Tibial nerve (tissue), 4 donors: ENCODE measurements at regions not wholly inside any gene's neighbourhood (a gene's known extent, or its start where the extent isn't known, plus 50 kb on each side); places are given as distances from the start of the nearest gene placed in this dataset.

Experiments used
- DNase-seq, 2 donors: peaks; one replicate each; pipeline ENCODE4 v3.0.0-alpha.2; 2019; ENCODE audit warnings: low spot score in 2 of 2
- H3K27ac ChIP-seq, 4 donors: fragments of 200-600 bp; sonication (generic) in 3 of 4; one replicate each; pipeline ENCODE4 v1.5.1; 2017 to 2019; ENCODE audit warnings: mild to moderate bottlenecking in 1 of 4
- H3K27me3 ChIP-seq, 2 donors: fragments of 200-600 bp; sonication (generic) in 1 of 2; one replicate each; pipeline versions ENCODE4 v1.5.1 to v1.6.0; 2017 to 2019
- H3K36me3 ChIP-seq, 3 donors: fragments of 200-600 bp; sonication (generic); one replicate each; pipeline ENCODE4 v1.5.1; 2018 to 2019
- H3K4me1 ChIP-seq, 4 donors: fragments of 200-600 bp; sonication (generic) in 3 of 4; one replicate each; pipeline ENCODE4 v1.5.1; 2017 to 2019
- H3K4me3 ChIP-seq, 4 donors: fragments of 200-600 bp; sonication (generic) in 3 of 4; one replicate each; pipeline ENCODE4 v1.5.1; 2017 to 2019; ENCODE audit warnings: mild to moderate bottlenecking in 1 of 4, moderate library complexity in 1 of 4
- H3K9me3 ChIP-seq, 4 donors: fragments of 200-600 bp; sonication (generic) in 3 of 4; one replicate each; pipeline ENCODE4 v1.5.1; 2017 to 2019
- EP300 ChIP-seq, 2 donors: sonication (generic); formaldehyde crosslinking; IDR thresholded peaks; one replicate each; pipeline ENCODE4 v1.6.1; 2017; ENCODE audit warnings: antibody characterized with exemption in 2 of 2, mild to moderate bottlenecking in 1 of 2
- POLR2A ChIP-seq, 2 donors: fragments of 450-650 bp; IDR thresholded peaks; one replicate each; pipeline ENCODE4 v1.6.1; 2017; ENCODE audit warnings: antibody characterized with exemption in 2 of 2, mild to moderate bottlenecking in 2 of 2, moderate library complexity in 2 of 2
- WGBS, 2 donors: methylation state at CpG; one replicate each; pipeline ENCODE4 v1.1.5; 2018; 5-methylcytosine and 5-hydroxymethylcytosine counted together
- TF ChIP-seq, protein P1 (sequence below), 5 experiments: fragments of 200-600 bp in 3 of 5; fragments of 450-650 bp in 2 of 5; sonication (generic) in 3 of 5; IDR thresholded peaks; one replicate each; pipeline ENCODE4 v1.5.1; 2016 to 2019; ENCODE audit warnings: antibody characterized with exemption in 5 of 5, mild to moderate bottlenecking in 3 of 5, moderate library complexity in 2 of 5

DNA sequence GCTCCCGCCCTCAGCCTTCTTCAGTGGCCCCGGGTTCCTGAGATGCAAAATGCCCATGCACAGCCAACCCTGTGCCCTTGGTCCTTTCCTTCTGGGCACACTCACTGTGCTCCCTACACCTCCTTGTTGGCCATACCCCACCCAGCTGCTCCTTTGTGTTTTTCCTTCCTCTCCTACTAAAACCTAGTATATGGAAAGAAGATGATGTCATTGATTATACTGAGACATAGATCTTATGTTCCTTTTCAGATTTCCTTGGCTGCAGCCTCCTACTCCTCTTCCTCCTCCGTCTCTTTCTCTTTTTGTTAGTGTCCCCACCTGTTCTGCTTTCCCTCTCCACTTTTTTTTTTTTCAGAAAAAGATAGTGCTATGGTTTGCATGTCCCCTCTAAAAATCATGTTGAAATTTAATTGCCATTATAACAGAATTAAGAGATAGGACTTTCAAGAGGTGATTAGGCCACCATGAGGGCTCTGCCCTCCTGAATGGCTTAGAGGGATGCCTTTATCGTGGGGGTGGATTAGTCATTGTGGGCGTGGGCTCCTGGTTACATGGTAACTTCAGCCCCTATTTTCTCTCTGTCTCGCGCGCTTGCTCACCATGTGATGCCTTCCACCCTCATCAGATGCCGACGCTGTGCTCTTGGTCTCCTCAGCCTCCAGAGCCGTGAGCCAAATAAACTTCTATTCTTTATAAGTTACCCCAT is 254.9 kb upstream of the GATB start:
- H3K36me3 ChIP-seq = no peaks in the 10 kb centered on the region
- H3K4me3 ChIP-seq = no peak overlapping the region
- H3K27me3 ChIP-seq = no peaks in the 10 kb centered on the region
- TF ChIP-seq EP300 (IDR thresholded peaks at IDR 0.05) (no peak), POLR2A (IDR thresholded peaks at IDR 0.05) (no peak)
- TF ChIP-seq, protein P1, sequence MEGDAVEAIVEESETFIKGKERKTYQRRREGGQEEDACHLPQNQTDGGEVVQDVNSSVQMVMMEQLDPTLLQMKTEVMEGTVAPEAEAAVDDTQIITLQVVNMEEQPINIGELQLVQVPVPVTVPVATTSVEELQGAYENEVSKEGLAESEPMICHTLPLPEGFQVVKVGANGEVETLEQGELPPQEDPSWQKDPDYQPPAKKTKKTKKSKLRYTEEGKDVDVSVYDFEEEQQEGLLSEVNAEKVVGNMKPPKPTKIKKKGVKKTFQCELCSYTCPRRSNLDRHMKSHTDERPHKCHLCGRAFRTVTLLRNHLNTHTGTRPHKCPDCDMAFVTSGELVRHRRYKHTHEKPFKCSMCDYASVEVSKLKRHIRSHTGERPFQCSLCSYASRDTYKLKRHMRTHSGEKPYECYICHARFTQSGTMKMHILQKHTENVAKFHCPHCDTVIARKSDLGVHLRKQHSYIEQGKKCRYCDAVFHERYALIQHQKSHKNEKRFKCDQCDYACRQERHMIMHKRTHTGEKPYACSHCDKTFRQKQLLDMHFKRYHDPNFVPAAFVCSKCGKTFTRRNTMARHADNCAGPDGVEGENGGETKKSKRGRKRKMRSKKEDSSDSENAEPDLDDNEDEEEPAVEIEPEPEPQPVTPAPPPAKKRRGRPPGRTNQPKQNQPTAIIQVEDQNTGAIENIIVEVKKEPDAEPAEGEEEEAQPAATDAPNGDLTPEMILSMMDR (IDR thresholded peaks at IDR 0.05) = no peak
- H3K4me1 ChIP-seq = peaks cover 0 to 4% (median 0%) of the 10 kb centered on the region in 4 donors
- no peak for DNase-seq
- 84 to 91% methylated on average over 11 of the region's 11 CpGs for WGBS, 2 donors
- no peaks in the 10 kb centered on the region for H3K9me3 ChIP-seq
- no peak overlapping the region for H3K27ac ChIP-seq

DNA sequence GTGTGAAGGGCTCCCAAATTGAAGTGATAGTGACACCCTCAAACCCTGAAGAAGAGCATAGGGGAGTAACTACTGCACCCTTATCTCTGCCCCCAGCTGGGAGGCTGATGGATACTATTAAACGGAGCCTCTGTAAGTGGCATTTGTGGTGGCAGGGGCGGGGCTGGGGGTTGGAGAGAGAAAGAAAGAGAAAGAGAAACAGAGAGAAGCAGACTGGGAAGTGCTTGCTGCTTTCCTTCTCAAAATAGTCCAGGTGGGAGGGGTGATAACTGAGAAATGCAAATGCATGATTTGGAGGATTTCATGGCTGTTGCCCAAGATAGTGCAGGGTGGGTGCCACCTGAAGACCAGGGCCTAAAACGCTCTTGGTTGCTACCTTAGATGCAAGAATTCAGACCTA is 253.5 kb upstream of the GATB start:
- Histone ChIP-seq H3K9me3 (no peaks in the 10 kb centered on the region), H3K4me3 (no peak overlapping the region), H3K36me3 (no peaks in the 10 kb centered on the region), H3K4me1 (peaks cover 0 to 17% (median 0%) of the 10 kb centered on the region in 4 donors), H3K27me3 (no peaks in the 10 kb centered on the region), H3K27ac (no peak overlapping the region)
- DNase-seq = no peak
- TF ChIP-seq, protein P1 (IDR thresholded peaks at IDR 0.05) = no peak
- TF ChIP-seq EP300 (IDR thresholded peaks at IDR 0.05) (no peak), POLR2A (IDR thresholded peaks at IDR 0.05) (no peak)
- 62 to 73% methylated on average over 3 of the region's 3 CpGs for WGBS, 2 donors

- Histone ChIP-seq H3K9me3 (no peaks in the 10 kb centered on the region), H3K27ac (no peak overlapping the region), H3K4me3 (no peak overlapping the region), H3K36me3 (no peaks in the 10 kb centered on the region), H3K4me1 (peaks cover 0 to 23% (median 0%) of the 10 kb centered on the region in 4 donors), H3K27me3 (no peaks in the 10 kb centered on the region)
- TF ChIP-seq POLR2A (IDR thresholded peaks at IDR 0.05) (no peak), EP300 (IDR thresholded peaks at IDR 0.05) (no peak)
- TF ChIP-seq, protein P1 (IDR thresholded peaks at IDR 0.05) = no peak
- WGBS, 2 donors = 78 to 90% methylated on average over 7 of the region's 7 CpGs
- no peak for DNase-seq
Measured at GRCh38 chr4:152011469-152011868, 250.7 kb upstream of the GATB start.

GRCh38 chr4:152010710-152011079 is 249.9 kb upstream of the GATB start:
- H3K9me3 ChIP-seq = no peaks in the 10 kb centered on the region
- no peaks in the 10 kb centered on the region for H3K36me3 ChIP-seq
- peaks cover 0 to 23% (median 0%) of the 10 kb centered on the region in 4 donors for H3K4me1 ChIP-seq
- no peak overlapping the region for H3K27ac ChIP-seq
- no peak overlapping the region for H3K4me3 ChIP-seq
- no peak for DNase-seq
- no peaks in the 10 kb centered on the region for H3K27me3 ChIP-seq
- TF ChIP-seq POLR2A (IDR thresholded peaks at IDR 0.05) = no peak
- TF ChIP-seq, protein P1 (IDR thresholded peaks at IDR 0.05) = no peak
- TF ChIP-seq EP300 (IDR thresholded peaks at IDR 0.05) = no peak
- 47 to 48% methylated on average over 2 of the region's 2 CpGs for WGBS, 2 donors

DNA sequence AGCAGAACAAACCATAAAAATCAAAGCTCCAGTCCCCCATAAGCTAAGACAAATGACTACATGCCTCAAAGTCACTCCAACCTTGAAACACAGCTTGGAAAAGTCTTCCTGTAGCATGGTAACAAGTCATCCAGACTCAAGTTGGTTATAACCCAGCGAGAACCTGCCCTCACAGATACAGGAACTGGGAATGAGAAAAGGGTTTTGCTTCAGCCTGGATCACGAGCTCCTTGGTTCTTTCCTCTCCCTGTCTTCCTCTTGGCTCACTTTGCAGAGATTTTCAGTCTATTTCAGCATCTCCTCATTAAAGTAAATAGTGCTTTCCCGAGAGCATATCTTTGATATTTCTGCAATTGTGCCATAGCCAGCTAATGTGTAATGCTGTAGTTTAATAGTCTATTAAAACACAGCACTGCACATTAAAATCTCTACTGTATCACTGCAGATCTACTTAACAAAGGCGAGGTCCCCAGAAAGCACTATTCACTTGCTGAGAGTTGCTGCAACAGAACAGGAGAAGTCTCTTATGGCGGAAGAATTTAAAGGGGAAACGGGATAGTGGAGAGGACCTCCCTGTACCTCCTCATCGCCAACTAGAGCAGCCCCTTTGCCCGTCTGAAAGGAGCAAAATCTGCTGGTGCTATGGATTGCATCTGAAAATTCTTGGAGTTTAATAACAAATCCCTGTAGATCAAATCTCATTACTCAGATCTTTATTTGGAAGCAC is 249.3 kb upstream of the GATB start:
- Histone ChIP-seq H3K4me3 (no peak overlapping the region), H3K36me3 (no peaks in the 10 kb centered on the region), H3K9me3 (no peaks in the 10 kb centered on the region), H3K27me3 (no peaks in the 10 kb centered on the region), H3K4me1 (peaks cover 0 to 23% (median 0%) of the 10 kb centered on the region in 4 donors), H3K27ac (peak overlapping the region in 1 of 4 donors; percentile 18)
- no peak for DNase-seq
- TF ChIP-seq, protein P1 (IDR thresholded peaks at IDR 0.05) = no peak
- no peak for TF ChIP-seq POLR2A (IDR thresholded peaks at IDR 0.05)
- no peak for TF ChIP-seq EP300 (IDR thresholded peaks at IDR 0.05)
- WGBS, 2 donors = 23 to 35% methylated on average over 8 of the region's 8 CpGs
